Mucosa of descending colon (tissue), 3 donors: ENCODE measurements at regions not wholly inside any gene's neighbourhood (a gene's known extent, or its start where the extent isn't known, plus 50 kb on each side); places are given as distances from the start of the nearest gene placed in this dataset.

Source experiments
- ATAC-seq: fragments of 200-7000 bp; cut with Tn5 transposase; one replicate; pipeline ENCODE4 v1.9.1; 2020; ENCODE audit warnings: mild to moderate bottlenecking, moderate library complexity
- DNase-seq, 3 donors: peaks; one replicate each; pipeline ENCODE4 v3.0.0-alpha.2; 2020
- H3K36me3 ChIP-seq: fragments of 200-600 bp; one replicate; pipeline ENCODE4 v1.8.0; 2021; ENCODE audit warnings: low read depth, mild to moderate bottlenecking
- H3K4me1 ChIP-seq: fragments of 200-600 bp; one replicate; pipeline ENCODE4 v1.8.0; 2021; ENCODE audit warnings: low read depth, mild to moderate bottlenecking
- H3K4me3 ChIP-seq: fragments of 200-600 bp; one replicate; pipeline ENCODE4 v1.8.0; 2021; ENCODE audit warnings: mild to moderate bottlenecking
- H3K9me3 ChIP-seq: fragments of 200-600 bp; one replicate; pipeline ENCODE4 v1.8.0; 2021; ENCODE audit warnings: mild to moderate bottlenecking
- intact Hi-C, 2 donors: fragments of 100-400 bp; cut with DNase I in 1 of 2; cut with micrococcal nuclease in 1 of 2; formaldehyde crosslinking; loops; one replicate each; pipeline versions ENCODE4 v1.11.0 to v1.11.1; 2022; cut with DNase I, micrococcal nuclease
- TF ChIP-seq, protein P1 (sequence below): fragments of 200-600 bp; IDR thresholded peaks from one replicate; pipeline ENCODE4 v1.8.0; 2022; ENCODE audit warnings: antibody characterized with exemption, mild to moderate bottlenecking
- donor health status: DM: no; HTN: no; CAD: no; lungs with moderate emphysema.
- donor health status: DM: no; HTN: no; CAD: no.
- donor health status: DM: no; HTN: yes; CAD: no.

DNA sequence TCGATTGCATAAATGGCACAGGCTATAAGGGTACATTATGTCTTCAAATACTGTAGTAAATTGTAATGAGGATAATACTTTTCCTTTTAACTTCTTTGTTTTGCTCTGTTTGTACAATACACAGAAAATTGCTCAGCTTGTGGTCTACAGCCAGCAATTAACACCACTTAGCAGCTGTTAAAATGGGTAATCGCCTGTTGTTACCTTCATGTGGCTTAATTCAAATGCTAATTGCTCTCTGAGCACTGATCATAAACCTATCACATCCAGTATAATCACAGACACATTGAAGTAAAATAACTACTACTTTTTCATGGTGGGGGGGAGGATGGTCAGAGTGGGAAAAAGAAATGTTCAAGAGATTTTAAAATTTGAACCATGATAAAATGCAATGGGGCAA, 1164.1 kb upstream of the CNTN5 start:
- TF ChIP-seq, protein P1, sequence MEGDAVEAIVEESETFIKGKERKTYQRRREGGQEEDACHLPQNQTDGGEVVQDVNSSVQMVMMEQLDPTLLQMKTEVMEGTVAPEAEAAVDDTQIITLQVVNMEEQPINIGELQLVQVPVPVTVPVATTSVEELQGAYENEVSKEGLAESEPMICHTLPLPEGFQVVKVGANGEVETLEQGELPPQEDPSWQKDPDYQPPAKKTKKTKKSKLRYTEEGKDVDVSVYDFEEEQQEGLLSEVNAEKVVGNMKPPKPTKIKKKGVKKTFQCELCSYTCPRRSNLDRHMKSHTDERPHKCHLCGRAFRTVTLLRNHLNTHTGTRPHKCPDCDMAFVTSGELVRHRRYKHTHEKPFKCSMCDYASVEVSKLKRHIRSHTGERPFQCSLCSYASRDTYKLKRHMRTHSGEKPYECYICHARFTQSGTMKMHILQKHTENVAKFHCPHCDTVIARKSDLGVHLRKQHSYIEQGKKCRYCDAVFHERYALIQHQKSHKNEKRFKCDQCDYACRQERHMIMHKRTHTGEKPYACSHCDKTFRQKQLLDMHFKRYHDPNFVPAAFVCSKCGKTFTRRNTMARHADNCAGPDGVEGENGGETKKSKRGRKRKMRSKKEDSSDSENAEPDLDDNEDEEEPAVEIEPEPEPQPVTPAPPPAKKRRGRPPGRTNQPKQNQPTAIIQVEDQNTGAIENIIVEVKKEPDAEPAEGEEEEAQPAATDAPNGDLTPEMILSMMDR, result no peak
- H3K9me3 ChIP-seq, result peaks cover 36% of the 10 kb centered on the region
- no peak overlapping the region for H3K4me3 ChIP-seq
- intact Hi-C loops, result no loop called here
- ATAC-seq (no peak), DNase-seq (no peak)
- H3K4me1 ChIP-seq, result no peaks in the 10 kb centered on the region
- H3K36me3 ChIP-seq, result no peaks in the 10 kb centered on the region

DNA sequence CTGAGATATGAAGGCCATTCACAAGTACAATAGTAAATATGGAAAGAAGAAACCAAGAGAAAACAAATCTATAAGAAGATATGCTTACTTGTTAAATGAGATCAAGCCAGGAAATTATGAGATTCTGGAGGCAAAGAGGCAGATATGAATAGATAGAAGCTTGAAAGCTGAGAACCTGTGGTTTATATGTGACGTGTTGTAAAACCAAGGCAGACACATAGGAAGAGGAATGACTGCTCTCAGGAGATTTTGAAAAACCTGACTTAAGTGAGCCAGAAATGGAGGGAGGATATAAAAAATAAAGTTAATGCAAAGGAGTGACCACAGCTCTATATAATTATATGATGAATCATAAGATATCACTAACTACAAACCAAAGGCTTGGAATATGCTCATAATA, 1160.5 kb upstream of the CNTN5 start:
- Histone ChIP-seq H3K4me3 (no peak overlapping the region), H3K9me3 (peaks cover 32% of the 10 kb centered on the region), H3K36me3 (no peaks in the 10 kb centered on the region), H3K4me1 (no peaks in the 10 kb centered on the region)
- intact Hi-C loops, result no loop called here
- DNase-seq (no peak), ATAC-seq (no peak)
- TF ChIP-seq, protein P1, result no peak

DNA sequence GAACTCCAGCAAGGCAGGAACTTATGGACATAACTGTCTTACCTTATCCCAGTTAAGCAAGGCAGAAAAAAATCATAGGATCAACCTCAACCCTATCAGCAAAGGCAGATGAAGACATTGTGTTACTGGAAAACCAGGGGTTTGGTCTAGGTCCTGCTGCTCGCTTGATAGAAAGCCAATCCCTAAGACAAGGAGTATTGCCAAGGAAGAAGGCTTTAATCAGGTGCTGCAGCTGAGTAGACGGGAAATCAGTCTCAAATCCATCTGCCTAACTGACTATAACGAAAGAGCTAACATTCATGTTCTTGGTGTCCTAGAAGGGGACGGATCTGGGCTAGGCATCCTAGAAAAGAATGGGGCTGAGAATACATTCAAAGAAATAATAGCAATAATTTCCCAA, 1158.7 kb upstream of the CNTN5 start:
- Histone ChIP-seq H3K9me3 (peaks cover 25% of the 10 kb centered on the region), H3K4me3 (no peak overlapping the region), H3K36me3 (no peaks in the 10 kb centered on the region), H3K4me1 (no peaks in the 10 kb centered on the region)
- no peak for DNase-seq
- intact Hi-C loops, result no loop called here
- no peak for ATAC-seq
- TF ChIP-seq, protein P1, result no peak

DNA sequence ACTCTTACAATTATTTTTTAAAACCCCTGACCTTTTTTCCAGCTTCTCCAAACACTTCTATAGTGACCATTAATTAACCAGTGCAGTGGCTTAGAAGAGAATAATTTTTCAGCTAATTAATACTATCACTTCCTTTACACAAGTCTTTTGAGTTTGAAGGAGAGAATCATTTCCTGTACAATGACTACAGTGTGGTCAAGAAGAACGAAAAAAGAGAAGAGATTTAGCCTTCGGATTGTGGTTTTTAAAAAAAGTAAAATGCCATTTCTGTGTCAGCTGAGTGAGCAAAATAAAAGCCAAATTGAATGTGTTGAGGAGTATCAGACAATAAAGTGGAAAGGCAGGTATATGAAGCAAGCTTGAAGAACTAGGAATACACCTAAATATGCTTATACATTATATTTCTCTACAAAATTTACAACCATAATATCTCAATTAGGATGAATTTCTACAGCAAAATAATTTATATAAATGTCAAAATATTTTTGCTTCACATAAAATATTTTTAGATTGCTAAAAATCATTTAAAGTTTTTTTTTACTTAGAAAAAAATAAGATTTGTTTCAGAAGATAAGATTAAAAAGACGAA, 1155.2 kb upstream of the CNTN5 start:
- Histone ChIP-seq H3K36me3 (no peaks in the 10 kb centered on the region), H3K4me1 (no peaks in the 10 kb centered on the region), H3K9me3 (peaks cover 34% of the 10 kb centered on the region), H3K4me3 (no peak overlapping the region)
- TF ChIP-seq, protein P1, result no peak
- intact Hi-C loops, result no loop called here
- no peak for DNase-seq
- no peak for ATAC-seq

DNA sequence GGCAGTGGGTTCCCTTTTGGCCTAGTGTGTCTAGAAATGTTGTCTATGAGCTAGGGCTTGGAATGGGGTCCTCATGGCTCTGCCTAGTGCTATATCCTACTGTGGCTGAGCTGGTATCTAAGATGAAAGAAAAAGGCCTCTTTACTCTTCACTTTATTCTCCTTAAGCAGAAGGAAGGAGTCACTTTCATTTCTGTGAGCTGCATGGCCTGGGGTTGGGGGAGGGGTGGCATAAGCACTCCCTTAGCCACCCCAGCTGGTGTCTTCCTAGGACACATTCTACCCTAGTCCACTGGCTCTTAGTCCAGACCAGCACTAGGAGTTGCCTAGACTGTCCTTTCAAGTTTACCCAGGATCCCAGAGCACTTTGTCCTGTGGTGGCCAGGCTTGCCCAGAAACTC, 1148.9 kb upstream of the CNTN5 start:
- TF ChIP-seq, protein P1, result no peak
- Histone ChIP-seq H3K9me3 (peaks cover 46% of the 10 kb centered on the region), H3K4me1 (no peaks in the 10 kb centered on the region), H3K36me3 (no peaks in the 10 kb centered on the region), H3K4me3 (no peak overlapping the region)
- ATAC-seq (no peak), DNase-seq (no peak)
- intact Hi-C loops, result no loop called here

DNA sequence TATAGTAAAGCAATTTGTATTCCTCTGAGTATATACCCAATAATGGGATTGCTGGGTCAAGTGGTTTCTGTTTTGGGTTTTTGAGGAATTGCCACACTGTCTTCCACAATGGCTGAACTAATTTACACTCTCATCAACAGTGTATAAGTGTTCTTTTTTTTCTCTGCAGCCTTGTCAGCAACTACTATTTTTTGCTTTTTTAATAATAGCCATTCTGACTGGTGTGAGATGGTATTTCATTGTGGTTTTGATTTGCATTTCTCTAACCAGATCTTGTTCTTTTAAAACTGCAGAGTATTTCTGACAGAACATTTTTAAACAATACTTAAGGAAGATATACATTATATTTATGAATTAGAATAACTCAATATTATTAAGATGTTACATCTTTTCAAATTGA, 1140.5 kb upstream of the CNTN5 start:
- Histone ChIP-seq H3K36me3 (no peaks in the 10 kb centered on the region), H3K4me1 (no peaks in the 10 kb centered on the region), H3K4me3 (no peak overlapping the region), H3K9me3 (peaks cover 32% of the 10 kb centered on the region)
- DNase-seq (no peak), ATAC-seq (no peak)
- intact Hi-C loops, result no loop called here
- TF ChIP-seq, protein P1, result no peak
